H9 (cell line): ENCODE measurements at regions not wholly inside any gene's neighbourhood (a gene's known extent, or its start where the extent isn't known, plus 50 kb on each side); places are given as distances from the start of the nearest gene placed in this dataset.

ENCODE experiments used
- DNase-seq: peaks from one replicate; pipeline ENCODE4 v3.0.0-alpha.2; 2017
- H2AFZ ChIP-seq: one replicate; pipeline ENCODE4 v1.6.1; 2013; ENCODE audit warnings: mild to moderate bottlenecking, low read length, control low read depth, moderate library complexity
- H2AK5ac ChIP-seq: 2 replicates; pipeline ENCODE4 v1.6.1; 2013; ENCODE audit warnings: low read length, control low read depth, mixed read lengths; ENCODE audit not compliant: insufficient read length
- H2BK120ac ChIP-seq: one replicate; pipeline ENCODE4 v1.6.1; 2013; ENCODE audit warnings: low read depth, mild to moderate bottlenecking, low read length, control low read depth, inconsistent platforms; ENCODE audit not compliant: poor library complexity, severe bottlenecking
- H2BK12ac ChIP-seq: 2 replicates; pipeline ENCODE4 v1.6.1; 2013; ENCODE audit warnings: low read length, control low read depth, mixed read lengths, low read depth; ENCODE audit not compliant: insufficient read length
- H2BK15ac ChIP-seq: 2 replicates; pipeline ENCODE4 v1.6.1; 2013; ENCODE audit warnings: low read depth, low read length, control low read depth
- H2BK20ac ChIP-seq: one replicate; pipeline ENCODE4 v1.6.1; 2013; ENCODE audit warnings: low read depth, mild to moderate bottlenecking, low read length, control low read depth, inconsistent platforms; ENCODE audit not compliant: poor library complexity, severe bottlenecking
- H2BK5ac ChIP-seq: 2 replicates; pipeline ENCODE4 v1.6.1; 2013; ENCODE audit warnings: low read length, control low read depth, mixed read lengths; ENCODE audit not compliant: insufficient read length
- H3K14ac ChIP-seq: 2 replicates; pipeline ENCODE4 v1.6.1; 2013; ENCODE audit warnings: low read length, control low read depth; ENCODE audit not compliant: insufficient read depth
- H3K18ac ChIP-seq: 2 replicates; pipeline ENCODE4 v1.6.1; 2013; ENCODE audit warnings: low read depth, mild to moderate bottlenecking, mixed read lengths, low read length, control low read depth; ENCODE audit not compliant: insufficient read length
- H3K23ac ChIP-seq: 2 replicates; pipeline ENCODE4 v1.6.1; 2013; ENCODE audit warnings: low read length, control low read depth, mixed read lengths, low read depth; ENCODE audit not compliant: insufficient read length
- H3K23me2 ChIP-seq: 2 replicates; pipeline ENCODE4 v1.6.1; 2013; ENCODE audit warnings: low read depth, mild to moderate bottlenecking, mixed read lengths, low read length, control low read depth; ENCODE audit not compliant: insufficient read length, poor library complexity, severe bottlenecking
- H3K27ac ChIP-seq: 2 replicates; pipeline ENCODE4 v1.5.1; 2013; ENCODE audit warnings: low read length, control low read depth, mixed read lengths, low read depth; ENCODE audit not compliant: insufficient read length
- H3K27me3 ChIP-seq: 2 replicates; pipeline ENCODE4 v1.6.1; 2013; ENCODE audit warnings: low read length, control low read depth, inconsistent platforms; ENCODE audit not compliant: insufficient read depth
- H3K4ac ChIP-seq: 2 replicates; pipeline ENCODE4 v1.6.1; 2013; ENCODE audit warnings: low read depth, mild to moderate bottlenecking, control low read depth, inconsistent platforms, low read length, moderate library complexity
- H3K4me1 ChIP-seq: 2 replicates; pipeline ENCODE4 v1.6.1; 2013; ENCODE audit warnings: low read length, control low read depth, inconsistent platforms; ENCODE audit not compliant: insufficient read depth
- H3K4me2 ChIP-seq: 2 replicates; pipeline ENCODE4 v1.6.1; 2013; ENCODE audit warnings: low read length, control low read depth, mixed read lengths; ENCODE audit not compliant: insufficient read length, insufficient read depth
- H3K56ac ChIP-seq: 2 replicates; pipeline ENCODE4 v1.6.1; 2013; ENCODE audit warnings: low read depth, mild to moderate bottlenecking, mixed read lengths, low read length, control low read depth; ENCODE audit not compliant: insufficient read length
- H3K79me1 ChIP-seq: 2 replicates; pipeline ENCODE4 v1.6.1; 2013; ENCODE audit warnings: low read depth, mild to moderate bottlenecking, moderate library complexity, low read length, control low read depth, inconsistent platforms; ENCODE audit not compliant: insufficient read depth, poor library complexity, severe bottlenecking
- H3K79me2 ChIP-seq: 2 replicates; pipeline ENCODE4 v1.6.1; 2013; ENCODE audit warnings: low read length, control low read depth, inconsistent platforms; ENCODE audit not compliant: insufficient read depth
- H3K9ac ChIP-seq: 2 replicates; pipeline ENCODE4 v1.6.1; 2013; ENCODE audit warnings: low read length, control low read depth, mixed read lengths; ENCODE audit not compliant: insufficient read length; ENCODE audit errors: extremely low read depth
- H3K9me3 ChIP-seq: one replicate; pipeline ENCODE4 v1.6.1; 2013; ENCODE audit warnings: low read depth, low read length, inconsistent platforms; ENCODE audit not compliant: control insufficient read depth
- H3T11ph ChIP-seq: one replicate; pipeline ENCODE4 v1.6.1; 2013; ENCODE audit warnings: mild to moderate bottlenecking, low read length, control low read depth, inconsistent platforms
- H4K20me1 ChIP-seq: one replicate; pipeline ENCODE4 v1.6.1; 2013; ENCODE audit not compliant: control insufficient read depth, insufficient read length, insufficient read depth
- H4K5ac ChIP-seq: 2 replicates; pipeline ENCODE4 v1.6.1; 2013; ENCODE audit warnings: low read depth, mild to moderate bottlenecking, mixed read lengths, low read length, control low read depth; ENCODE audit not compliant: insufficient read length
- H4K8ac ChIP-seq: replicated peaks from 2 replicates; pipeline ENCODE4 v1.6.1; 2013; ENCODE audit warnings: low read length, control low read depth, mixed read lengths, low read depth; ENCODE audit not compliant: insufficient read length
- H4K91ac ChIP-seq: 2 replicates; pipeline ENCODE4 v1.6.1; 2013; ENCODE audit warnings: low read depth, mild to moderate bottlenecking, moderate library complexity, mixed read lengths, low read length, control low read depth; ENCODE audit not compliant: insufficient read length
- H3K27ac Mint-ChIP-seq, 3 experiments: 2 replicates in 2 of 3; 3 replicates in 1 of 3; pipeline ENCODE4 v1.8.0; 2020 to 2021; ENCODE audit warnings: mixed read lengths in 3 of 3, mild to moderate bottlenecking in 1 of 3, moderate library complexity in 1 of 3
- H3K27me3 Mint-ChIP-seq: 2 replicates; pipeline ENCODE4 v1.8.0; 2021; ENCODE audit warnings: low read depth, mild to moderate bottlenecking, moderate library complexity, mixed read lengths
- H3K36me3 Mint-ChIP-seq, 3 experiments: 2 replicates in 2 of 3; 3 replicates in 1 of 3; pipeline ENCODE4 v1.8.0; 2020 to 2021; ENCODE audit warnings: low read depth in 3 of 3, mixed read lengths in 3 of 3; ENCODE audit not compliant: insufficient read depth in 1 of 3
- H3K4me1 Mint-ChIP-seq, 2 experiments: 2 replicates each; pipeline ENCODE4 v1.8.0; 2020; ENCODE audit warnings: mixed read lengths in 2 of 2
- H3K4me3 Mint-ChIP-seq, 2 experiments: 2 replicates in 1 of 2; 3 replicates in 1 of 2; pipeline ENCODE4 v1.8.0; 2020 to 2021; ENCODE audit warnings: mild to moderate bottlenecking in 2 of 2, mixed read lengths in 2 of 2, moderate library complexity in 1 of 2
- H3K9me3 Mint-ChIP-seq, 2 experiments: 2 replicates in 1 of 2; 3 replicates in 1 of 2; pipeline ENCODE4 v1.8.0; 2020; ENCODE audit warnings: mild to moderate bottlenecking in 2 of 2, mixed read lengths in 2 of 2, moderate library complexity in 1 of 2
- CTCF ChIP-seq: fragments of 200-600 bp; sonication (generic); conservative IDR thresholded peaks from 3 replicates; pipeline ENCODE4 v1.8.0; 2021; ENCODE audit warnings: antibody characterized with exemption, mild to moderate bottlenecking
- WGBS: extraction: QIAGEN DNeasy Blood & Tissue Kit; methylation state at CpG from one replicate; pipeline ENCODE4 v1.1.7; 2013; ENCODE audit warnings: missing lambda C conversion rate, low lambda C conversion rate, mixed read lengths; ENCODE audit not compliant: insufficient read length; ENCODE audit errors: extremely low coverage; 5-methylcytosine and 5-hydroxymethylcytosine counted together

- no peak for DNase-seq
- no CpG with 5 or more reads among the region's 2 CpGs for WGBS
- no peak overlapping the region for H3K4ac ChIP-seq
- peaks cover 3 to 5% of the 10 kb centered on the region in 2 experiments; a peak in 2 of 4 replicates for H3K4me1 Mint-ChIP-seq
- H2BK20ac ChIP-seq, result no peak overlapping the region
- no peak overlapping the region for H3T11ph ChIP-seq
- H2AK5ac ChIP-seq, result no peak overlapping the region
- no peak overlapping the region for H4K91ac ChIP-seq
- no peaks in the 10 kb centered on the region for H3K79me1 ChIP-seq
- H3K9me3 ChIP-seq, result no peaks in the 10 kb centered on the region
- H3K27ac Mint-ChIP-seq, result no peak overlapping the region
- no peaks in the 10 kb centered on the region for H3K9me3 Mint-ChIP-seq
- H3K23ac ChIP-seq, result no peak overlapping the region
- TF ChIP-seq CTCF, result no peak
- H3K27me3 Mint-ChIP-seq, result no peaks in the 10 kb centered on the region
- no peak overlapping the region for H2BK12ac ChIP-seq
- no peak overlapping the region for H2BK15ac ChIP-seq
- H3K18ac ChIP-seq, result no peak overlapping the region
- H3K14ac ChIP-seq, result no peak overlapping the region
- H3K4me2 ChIP-seq, result no peak overlapping the region
- H3K56ac ChIP-seq, result no peak overlapping the region
- no peaks in the 10 kb centered on the region for H3K4me1 ChIP-seq
- H3K23me2 ChIP-seq, result no peaks in the 10 kb centered on the region
- no peak overlapping the region for H3K4me3 Mint-ChIP-seq
- H4K8ac ChIP-seq, result no peak overlapping the region
- H2BK5ac ChIP-seq, result no peak overlapping the region
- H3K36me3 Mint-ChIP-seq, result no peaks in the 10 kb centered on the region
- H4K20me1 ChIP-seq, result no peaks in the 10 kb centered on the region
- H2BK120ac ChIP-seq, result no peak overlapping the region
- no peak overlapping the region for H4K5ac ChIP-seq
- H3K27ac ChIP-seq, result no peak overlapping the region
- H3K27me3 ChIP-seq, result no peaks in the 10 kb centered on the region
- no peaks in the 10 kb centered on the region for H3K79me2 ChIP-seq
- H3K9ac ChIP-seq, result no peak overlapping the region
- H2AFZ ChIP-seq, result no peak overlapping the region
Measured at GRCh38 chr14:82387699-82388098, 854.0 kb upstream of the SEL1L start.
